Kidney (tissue), 13 donors: ENCODE measurements at regions not wholly inside any gene's neighbourhood (a gene's known extent, or its start where the extent isn't known, plus 50 kb on each side); places are given as distances from the start of the nearest gene placed in this dataset.
A peak's percentile ranks its signal among the peaks of the same experiment; 100 is the strongest.

Source experiments
- DNase-seq, 5 donors: peaks; one replicate each; pipeline ENCODE4 v3.0.0-alpha.2; 2013 to 2020
- FAIRE-seq: peaks from 2 replicates; lab custom pipeline; 2012; peaks lifted over from hg19 to GRCh38; lab: Jason Lieb, UNC
- H3K27ac ChIP-seq, 2 donors: one replicate each; pipeline ENCODE4 v1.7.0; 2013; ENCODE audit warnings: low read depth in 2 of 2, low read length in 2 of 2, inconsistent platforms in 1 of 2
- H3K27me3 ChIP-seq: one replicate; pipeline ENCODE4 v1.7.1; 2013; ENCODE audit warnings: low read length, inconsistent platforms; ENCODE audit not compliant: control insufficient read depth, insufficient read depth
- H3K36me3 ChIP-seq, 3 donors: one replicate each; pipeline versions ENCODE4 v1.7.0 to v1.7.1; 2013; ENCODE audit warnings: low read length in 3 of 3, control low read depth in 1 of 3, inconsistent platforms in 1 of 3; ENCODE audit not compliant: insufficient read depth in 3 of 3, control insufficient read depth in 2 of 3
- H3K4me1 ChIP-seq, 3 donors: one replicate each; pipeline versions ENCODE4 v1.7.0 to v1.7.1; 2013; ENCODE audit warnings: low read length in 3 of 3, inconsistent platforms in 1 of 3, low read depth in 1 of 3; ENCODE audit not compliant: control insufficient read depth in 2 of 3, insufficient read depth in 2 of 3
- H3K4me3 ChIP-seq, 3 donors: one replicate each; pipeline versions ENCODE4 v1.7.0 to v1.8.1; 2013; ENCODE audit warnings: low read length in 3 of 3, control low read depth in 1 of 3, inconsistent platforms in 1 of 3
- H3K9ac ChIP-seq, 3 donors: one replicate each; pipeline versions ENCODE4 v1.7.0 to v1.7.1; 2013; ENCODE audit warnings: low read length in 3 of 3, control low read depth in 1 of 3, inconsistent platforms in 1 of 3
- H3K9me3 ChIP-seq, 3 donors: one replicate each; pipeline versions ENCODE4 v1.7.0 to v1.7.1; 2013; ENCODE audit warnings: low read length in 3 of 3, control low read depth in 1 of 3, inconsistent platforms in 1 of 3; ENCODE audit not compliant: control insufficient read depth in 2 of 3, insufficient read depth in 1 of 3
- CTCF ChIP-seq: IDR thresholded peaks from 3 replicates; pipeline ENCODE4 v1.5.1; 2012; ENCODE audit warnings: mild to moderate bottlenecking, moderate library complexity, borderline replicate concordance; ENCODE audit not compliant: insufficient read depth; ENCODE audit errors: extremely low read depth
- intact Hi-C: fragments of 100-400 bp; cut with DNase I; formaldehyde crosslinking; loops from one replicate; pipeline ENCODE4 v1.11.1; 2022
- donor health status: control.
- donor health status: control.
- donor health status: control.
- donor health status: control.
- donor health status: control.
- donor health status: DM: yes; HTN: yes; CAD: no.
- donor health status: Normal renal cell carcinoma (clear cell type).

DNA sequence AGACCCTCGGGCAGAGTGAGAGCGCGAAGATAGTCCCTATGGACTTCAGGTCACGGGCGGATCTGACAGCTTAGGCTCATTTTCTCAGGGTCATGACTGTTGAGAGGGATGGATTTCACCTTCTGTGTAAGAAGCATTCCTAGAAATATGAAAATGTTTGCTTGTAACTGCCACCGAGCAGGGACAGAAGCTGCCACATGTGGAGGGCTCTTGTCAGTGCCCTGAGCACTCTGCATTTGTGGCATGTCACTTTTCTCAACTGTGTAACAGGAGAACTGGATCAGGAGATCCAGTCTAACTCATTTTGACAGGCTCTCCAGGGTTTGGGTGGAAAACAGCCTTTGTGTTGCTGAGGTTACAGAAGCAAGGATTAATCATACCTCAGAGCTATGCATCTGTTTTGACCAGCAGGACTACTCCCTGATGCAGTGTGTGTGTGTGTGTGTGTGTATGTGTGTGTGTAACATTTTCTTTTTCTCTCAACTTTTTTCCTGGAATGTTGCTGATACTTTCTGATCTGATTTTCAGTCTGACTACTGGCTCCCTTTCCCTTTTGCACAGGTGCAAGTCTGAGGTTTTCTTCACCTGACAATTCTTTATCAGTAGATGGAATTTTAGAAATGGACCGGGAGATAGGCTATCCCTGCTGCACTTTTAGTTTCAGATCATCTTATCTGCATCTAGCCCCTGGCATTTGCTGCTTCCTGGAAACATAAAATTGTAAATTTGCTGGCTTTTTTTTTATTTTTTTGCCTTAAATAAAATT, 183.3 kb downstream of the STK31 start:
- DNase-seq = peak in 3 of 5 donors; percentile 39 to 54 (median 39)
- no peaks in the 10 kb centered on the region for H3K36me3 ChIP-seq
- TF ChIP-seq CTCF = no peak

GRCh38 chr7:23893942-23894891, 184.2 kb downstream of the STK31 start:
- no peak overlapping the region for H3K4me3 ChIP-seq
- H3K9ac ChIP-seq = no peak overlapping the region
- no peak for DNase-seq
- H3K9me3 ChIP-seq = no peaks in the 10 kb centered on the region
- H3K27ac ChIP-seq = no peak overlapping the region
- TF ChIP-seq CTCF = no peak
- intact Hi-C loops = no loop called here
- H3K27me3 ChIP-seq = no peaks in the 10 kb centered on the region
- no peaks in the 10 kb centered on the region for H3K36me3 ChIP-seq
- no peaks in the 10 kb centered on the region for H3K4me1 ChIP-seq
- no peak for FAIRE-seq

More for the DNA sequence above, 183.3 kb downstream of the STK31 start:
- Histone ChIP-seq H3K9me3 (no peaks in the 10 kb centered on the region), H3K4me1 (no peaks in the 10 kb centered on the region), H3K9ac (no peak overlapping the region), H3K4me3 (no peak overlapping the region), H3K27ac (no peak overlapping the region), H3K27me3 (no peaks in the 10 kb centered on the region)
- intact Hi-C loops = no loop called here
- FAIRE-seq = no peak

DNA sequence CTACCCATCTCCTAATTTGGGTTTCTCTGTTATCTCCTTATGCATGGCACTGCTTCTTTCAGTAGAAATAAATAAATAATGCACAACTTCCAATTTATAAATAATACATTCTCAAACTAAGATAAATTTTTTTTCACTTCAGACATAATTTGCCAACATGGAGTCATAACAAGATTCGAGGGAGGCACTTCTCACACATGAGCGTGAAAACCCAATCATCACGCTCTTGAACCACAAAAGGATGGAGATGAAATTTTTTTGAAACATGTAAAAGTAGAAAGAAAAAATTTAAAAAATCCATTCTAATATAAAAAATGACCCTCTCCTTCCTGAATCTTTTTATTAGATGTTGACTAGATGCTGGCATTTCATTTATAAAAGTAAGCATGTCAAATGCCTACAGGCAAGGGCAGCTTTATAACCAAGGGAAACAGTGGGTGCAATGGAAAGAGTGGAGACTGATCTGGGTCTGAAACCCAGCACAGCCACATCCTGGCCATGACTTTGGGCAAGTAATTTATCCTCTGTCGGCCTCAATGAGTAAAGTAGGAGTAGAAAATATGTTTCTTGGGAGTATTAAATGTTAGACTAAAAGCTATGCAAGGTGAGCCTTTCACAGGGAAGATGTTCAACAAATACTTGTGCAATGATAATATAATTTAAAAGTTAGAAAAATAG, 185.0 kb downstream of the STK31 start:
- Histone ChIP-seq H3K4me3 (no peak overlapping the region), H3K9me3 (no peaks in the 10 kb centered on the region), H3K4me1 (no peaks in the 10 kb centered on the region), H3K36me3 (no peaks in the 10 kb centered on the region), H3K27me3 (no peaks in the 10 kb centered on the region), H3K27ac (no peak overlapping the region), H3K9ac (no peak overlapping the region)
- no peak for TF ChIP-seq CTCF
- DNase-seq (no peak), FAIRE-seq (no peak)
- intact Hi-C loops = no loop called here
